Lung (tissue), 11 donors: ENCODE measurements at regions not wholly inside any gene's neighbourhood (a gene's known extent, or its start where the extent isn't known, plus 50 kb on each side); places are given as distances from the start of the nearest gene placed in this dataset.

Experiments
- ATAC-seq: fragments of 200-7000 bp; cut with Tn5 transposase; one replicate; pipeline ENCODE4 v1.9.1; 2020; ENCODE audit warnings: moderate number of reproducible peaks; ENCODE audit not compliant: insufficient read depth, low FRiP score
- DNase-seq, 3 donors: peaks; one replicate each; pipeline ENCODE4 v3.0.0-alpha.2; 2013 to 2017
- H3K27ac ChIP-seq, 2 donors: one replicate each; pipeline ENCODE4 v1.5.1; 2013; ENCODE audit warnings: mild to moderate bottlenecking in 2 of 2, moderate library complexity in 2 of 2, control low read depth in 1 of 2, inconsistent platforms in 1 of 2, low read depth in 1 of 2, low read length in 1 of 2
- H3K27me3 ChIP-seq, 3 donors: one replicate each; pipeline ENCODE4 v1.5.1; 2013; ENCODE audit warnings: low read length in 2 of 3; ENCODE audit not compliant: control insufficient read depth in 3 of 3, insufficient read depth in 3 of 3
- H3K36me3 ChIP-seq, 4 donors: one replicate each; pipeline ENCODE4 v1.5.1; 2013; ENCODE audit warnings: low read length in 4 of 4, mild to moderate bottlenecking in 1 of 4, moderate library complexity in 1 of 4; ENCODE audit not compliant: control insufficient read depth in 4 of 4, insufficient read depth in 4 of 4
- H3K4me1 ChIP-seq, 5 donors: one replicate each; pipeline ENCODE4 v1.5.1; 2013; ENCODE audit warnings: low read length in 5 of 5, mild to moderate bottlenecking in 2 of 5, moderate library complexity in 1 of 5; ENCODE audit not compliant: control insufficient read depth in 5 of 5, insufficient read depth in 5 of 5
- H3K4me3 ChIP-seq: one replicate; pipeline ENCODE4 v1.5.1; 2013; ENCODE audit warnings: mild to moderate bottlenecking, control low read depth, moderate library complexity
- H3K9ac ChIP-seq, 2 donors: one replicate each; pipeline ENCODE4 v1.5.1; 2013; ENCODE audit warnings: low read length in 2 of 2, control low read depth in 1 of 2; ENCODE audit not compliant: insufficient read depth in 1 of 2
- H3K9me3 ChIP-seq, 4 donors: one replicate each; pipeline ENCODE4 v1.5.1; 2013; ENCODE audit warnings: low read length in 3 of 4, mild to moderate bottlenecking in 1 of 4, moderate library complexity in 1 of 4; ENCODE audit not compliant: control insufficient read depth in 4 of 4, insufficient read depth in 3 of 4
- CTCF ChIP-seq: IDR thresholded peaks from 2 replicates; pipeline ENCODE4 v1.5.1; 2012; ENCODE audit warnings: mild to moderate bottlenecking; ENCODE audit errors: control extremely low read depth, extremely low read depth
- WGBS, 2 donors: extraction: QIAGEN DNeasy Blood & Tissue Kit; methylation state at CpG; one replicate each; pipeline ENCODE4 v1.1.7; 2013; 5-methylcytosine and 5-hydroxymethylcytosine counted together
- donor health status: control.
- donor health status: control.
- donor health status: Bipolar disorder and iron deficiency.
- donor health status: healthy.
- donor health status: DM: yes; HTN: yes; CAD: no.

- Histone ChIP-seq H3K9ac (no peak overlapping the region), H3K9me3 (peaks cover 0 to 3% (median 0%) of the 10 kb centered on the region in 4 donors), H3K4me3 (no peak overlapping the region), H3K4me1 (no peaks in the 10 kb centered on the region), H3K27me3 (no peaks in the 10 kb centered on the region), H3K36me3 (no peaks in the 10 kb centered on the region), H3K27ac (no peak overlapping the region)
- 66 to 70% methylated on average over 3 of the region's 3 CpGs for WGBS, 2 donors
- DNase-seq = no peak
- TF ChIP-seq CTCF = no peak
- ATAC-seq = no peak
These were observed 365.7 kb upstream of the KLHL1 start for GRCh38 chr13:70473907-70474306.

- WGBS, 2 donors = 86 to 88% methylated on average over 3 of the region's 3 CpGs
- Histone ChIP-seq H3K9ac (no peak overlapping the region), H3K36me3 (no peaks in the 10 kb centered on the region), H3K9me3 (no peaks in the 10 kb centered on the region), H3K4me3 (no peak overlapping the region), H3K27ac (no peak overlapping the region), H3K27me3 (no peaks in the 10 kb centered on the region), H3K4me1 (no peaks in the 10 kb centered on the region)
- TF ChIP-seq CTCF = no peak
- no peak for ATAC-seq
- DNase-seq = no peak
These were observed 360.8 kb upstream of the KLHL1 start for GRCh38 chr13:70469077-70469476.

- TF ChIP-seq CTCF = no peak
- no peaks in the 10 kb centered on the region for H3K27me3 ChIP-seq
- WGBS, 2 donors = 48 to 54% methylated on average over 1 of the region's 1 CpG
- peak in 1 of 3 donors; percentile 1 for DNase-seq
- no peak overlapping the region for H3K9ac ChIP-seq
- H3K9me3 ChIP-seq = peaks cover 0 to 2% (median 0%) of the 10 kb centered on the region in 4 donors
- no peak overlapping the region for H3K4me3 ChIP-seq
- H3K27ac ChIP-seq = no peak overlapping the region
- H3K36me3 ChIP-seq = no peaks in the 10 kb centered on the region
- no peaks in the 10 kb centered on the region for H3K4me1 ChIP-seq
- no peak for ATAC-seq
These were observed 349.2 kb upstream of the KLHL1 start for GRCh38 chr13:70457474-70457873.

GRCh38 chr13:70448820-70449219, 340.6 kb upstream of the KLHL1 start:
- no peak overlapping the region for H3K27ac ChIP-seq
- no peaks in the 10 kb centered on the region for H3K9me3 ChIP-seq
- no peak for ATAC-seq
- H3K36me3 ChIP-seq = no peaks in the 10 kb centered on the region
- TF ChIP-seq CTCF = no peak
- H3K9ac ChIP-seq = no peak overlapping the region
- no peak for DNase-seq
- no peak overlapping the region for H3K4me3 ChIP-seq
- H3K27me3 ChIP-seq = no peaks in the 10 kb centered on the region
- whole genome bisulfite sequencing, 2 donors = 86 to 89% methylated on average over 2 of the region's 2 CpGs
- H3K4me1 ChIP-seq = no peaks in the 10 kb centered on the region
